ENCODE measurements at regions not wholly inside any gene's neighbourhood (a gene's known extent, or its start where the extent isn't known, plus 50 kb on each side); places are given as distances from the start of the nearest gene placed in this dataset.

DNA sequence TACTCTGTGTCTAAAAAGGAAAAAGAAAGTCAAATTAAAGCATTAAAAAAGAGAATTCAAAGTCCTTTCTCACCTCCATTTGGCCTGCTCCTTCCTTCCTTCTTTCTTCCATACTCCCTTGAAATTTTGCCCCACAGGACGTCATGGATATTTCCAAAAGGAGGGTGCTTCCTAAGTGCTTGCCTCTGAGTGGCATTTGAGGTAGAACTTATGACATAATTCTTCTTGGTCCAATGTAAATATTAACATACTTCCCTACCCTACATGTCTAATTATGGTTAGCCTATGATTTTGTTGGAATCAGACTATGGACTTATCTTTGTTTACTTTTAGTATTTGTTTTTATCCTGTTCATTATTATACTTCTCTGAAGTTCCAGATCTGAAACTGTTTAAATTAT lies 132.3 kb downstream of the PFDN4 start:
- Histone ChIP-seq H2AFZ (ENCODE audit: control insufficient read depth, low read length) (no peak overlapping the region), H3K4me3 (ENCODE audit: control insufficient read depth in 2 of 3, extremely low read depth in 1 of 3, insufficient read depth in 2 of 3, low read depth in 1 of 3, low read length in 3 of 3) (no peak overlapping the region), H3K27me3 (ENCODE audit: control insufficient read depth, extremely low read depth, insufficient read depth, low read length) (no peaks in the 10 kb centered on the region), H3K4me1 (ENCODE audit: control insufficient read depth, extremely low read depth, insufficient read depth, low read length) (peaks cover 5% of the 10 kb centered on the region), H3K9ac (ENCODE audit: control insufficient read depth, extremely low read depth, insufficient read depth, low read length) (no peak overlapping the region), H3K79me2 (ENCODE audit: control insufficient read depth, insufficient read depth, low read length) (no peaks in the 10 kb centered on the region), H3K36me3 (ENCODE audit: control insufficient read depth in 2 of 2, extremely low read depth in 1 of 2, insufficient read depth in 2 of 2, low read length in 2 of 2) (no peaks in the 10 kb centered on the region), H3K4me2 (ENCODE audit: control insufficient read depth, extremely low read depth, insufficient read depth, low read depth, low read length) (no peak overlapping the region), H3K27ac (ENCODE audit: control insufficient read depth, insufficient read depth, low read length) (no peak overlapping the region), H3K9me1 (ENCODE audit: control insufficient read depth, extremely low read depth, insufficient read depth, low read length) (no peaks in the 10 kb centered on the region), H3K9me3 (ENCODE audit: control insufficient read depth, low read depth, low read length) (no peaks in the 10 kb centered on the region), H4K20me1 (ENCODE audit: control insufficient read depth, extremely low read depth, insufficient read depth, low read length) (no peaks in the 10 kb centered on the region)
- FAIRE-seq (no peak), DNase-seq (ENCODE audit: low read depth, low spot score) (no peak)
- TF ChIP-seq, protein P1, sequence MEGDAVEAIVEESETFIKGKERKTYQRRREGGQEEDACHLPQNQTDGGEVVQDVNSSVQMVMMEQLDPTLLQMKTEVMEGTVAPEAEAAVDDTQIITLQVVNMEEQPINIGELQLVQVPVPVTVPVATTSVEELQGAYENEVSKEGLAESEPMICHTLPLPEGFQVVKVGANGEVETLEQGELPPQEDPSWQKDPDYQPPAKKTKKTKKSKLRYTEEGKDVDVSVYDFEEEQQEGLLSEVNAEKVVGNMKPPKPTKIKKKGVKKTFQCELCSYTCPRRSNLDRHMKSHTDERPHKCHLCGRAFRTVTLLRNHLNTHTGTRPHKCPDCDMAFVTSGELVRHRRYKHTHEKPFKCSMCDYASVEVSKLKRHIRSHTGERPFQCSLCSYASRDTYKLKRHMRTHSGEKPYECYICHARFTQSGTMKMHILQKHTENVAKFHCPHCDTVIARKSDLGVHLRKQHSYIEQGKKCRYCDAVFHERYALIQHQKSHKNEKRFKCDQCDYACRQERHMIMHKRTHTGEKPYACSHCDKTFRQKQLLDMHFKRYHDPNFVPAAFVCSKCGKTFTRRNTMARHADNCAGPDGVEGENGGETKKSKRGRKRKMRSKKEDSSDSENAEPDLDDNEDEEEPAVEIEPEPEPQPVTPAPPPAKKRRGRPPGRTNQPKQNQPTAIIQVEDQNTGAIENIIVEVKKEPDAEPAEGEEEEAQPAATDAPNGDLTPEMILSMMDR (optimal IDR thresholded peaks at IDR 0.05 in 1 of 3, IDR thresholded peaks at IDR 0.05 in 1 of 3, conservative IDR thresholded peaks at IDR 0.05 in 1 of 3; ENCODE audit: extremely low read depth in 1 of 3, insufficient read depth in 2 of 3, low read length in 3 of 3): no peak
- no peak for TF ChIP-seq EZH2 (IDR thresholded peaks at IDR 0.05; ENCODE audit: low read length)
- dilution Hi-C loops (cut with MboI; ENCODE audit: extremely low pct_ligation_motif_present, low sequenced_read_pairs): no loop called here

DNA sequence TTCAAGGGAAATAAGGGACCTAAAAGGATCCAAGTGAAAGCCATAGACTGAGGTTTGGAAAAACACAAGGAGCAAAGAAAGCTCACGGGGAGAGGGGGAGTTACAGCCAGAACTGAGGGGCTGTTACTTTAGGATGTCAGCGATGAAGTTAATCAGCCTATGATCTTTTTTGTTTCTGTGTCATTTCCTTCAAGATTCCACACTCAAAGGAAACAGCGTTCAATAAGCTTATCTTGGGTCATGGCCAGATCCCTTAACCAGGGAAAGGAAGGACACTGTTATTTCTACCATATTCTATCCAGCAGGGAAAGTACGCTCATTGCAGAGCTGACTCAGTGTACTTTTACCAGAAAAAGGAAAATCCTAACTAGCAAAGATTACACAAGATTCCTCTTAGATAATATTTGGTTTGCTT lies 132.8 kb downstream of the PFDN4 start:
- dilution Hi-C loops (cut with MboI; ENCODE audit: extremely low pct_ligation_motif_present, low sequenced_read_pairs): no loop called here
- Histone ChIP-seq H3K36me3 (ENCODE audit: control insufficient read depth in 2 of 2, extremely low read depth in 1 of 2, insufficient read depth in 2 of 2, low read length in 2 of 2) (no peaks in the 10 kb centered on the region), H2AFZ (ENCODE audit: control insufficient read depth, low read length) (no peak overlapping the region), H3K9ac (ENCODE audit: control insufficient read depth, extremely low read depth, insufficient read depth, low read length) (no peak overlapping the region), H3K9me1 (ENCODE audit: control insufficient read depth, extremely low read depth, insufficient read depth, low read length) (no peaks in the 10 kb centered on the region), H4K20me1 (ENCODE audit: control insufficient read depth, extremely low read depth, insufficient read depth, low read length) (no peaks in the 10 kb centered on the region), H3K4me2 (ENCODE audit: control insufficient read depth, extremely low read depth, insufficient read depth, low read depth, low read length) (no peak overlapping the region), H3K4me1 (ENCODE audit: control insufficient read depth, extremely low read depth, insufficient read depth, low read length) (peaks cover 8% of the 10 kb centered on the region), H3K27ac (ENCODE audit: control insufficient read depth, insufficient read depth, low read length) (no peak overlapping the region), H3K4me3 (ENCODE audit: control insufficient read depth in 2 of 3, extremely low read depth in 1 of 3, insufficient read depth in 2 of 3, low read depth in 1 of 3, low read length in 3 of 3) (no peak overlapping the region), H3K79me2 (ENCODE audit: control insufficient read depth, insufficient read depth, low read length) (no peaks in the 10 kb centered on the region), H3K27me3 (ENCODE audit: control insufficient read depth, extremely low read depth, insufficient read depth, low read length) (no peaks in the 10 kb centered on the region), H3K9me3 (ENCODE audit: control insufficient read depth, low read depth, low read length) (no peaks in the 10 kb centered on the region)
- TF ChIP-seq EZH2 (IDR thresholded peaks at IDR 0.05; ENCODE audit: low read length): no peak
- TF ChIP-seq, protein P1 (optimal IDR thresholded peaks at IDR 0.05 in 1 of 3, IDR thresholded peaks at IDR 0.05 in 1 of 3, conservative IDR thresholded peaks at IDR 0.05 in 1 of 3; ENCODE audit: extremely low read depth in 1 of 3, insufficient read depth in 2 of 3, low read length in 3 of 3): no peak
- no peak for FAIRE-seq
- DNase-seq (ENCODE audit: low read depth, low spot score): no peak

All from keratinocyte (primary cell).